Calu3 (cell line): ENCODE measurements at regions not wholly inside any gene's neighbourhood (a gene's known extent, or its start where the extent isn't known, plus 50 kb on each side); places are given as distances from the start of the nearest gene placed in this dataset.

Source experiments
- BruUV-seq: library from RNA; stranded (reverse); fragments of 400-500 nt; replicated peaks from 2 replicates; lab custom pipeline; 2021; lab: Mats Ljungman, UMichigan
- CTCF ChIA-PET: fragments of 300-600 bp; sonication (Branson Sonifier 250); formaldehyde crosslinking; loops from one replicate; lab custom pipeline; 2022; ENCODE audit warnings: antibody characterized with exemption; lab: Charles Lee
- DNase-seq: peaks from one replicate; pipeline ENCODE4 v3.0.0; 2022
- H3K27ac Mint-ChIP-seq: one replicate; pipeline ENCODE4 v1.8.0; 2022; ENCODE audit warnings: mixed read lengths; ENCODE audit not compliant: unreplicated experiment
- H3K27me3 Mint-ChIP-seq: one replicate; pipeline ENCODE4 v1.8.0; 2022; ENCODE audit warnings: mixed read lengths; ENCODE audit not compliant: unreplicated experiment
- H3K36me3 Mint-ChIP-seq: one replicate; pipeline ENCODE4 v1.8.0; 2022; ENCODE audit warnings: mild to moderate bottlenecking, moderate library complexity, mixed read lengths; ENCODE audit not compliant: insufficient read depth, unreplicated experiment
- H3K4me1 Mint-ChIP-seq: one replicate; pipeline ENCODE4 v1.8.0; 2022; ENCODE audit warnings: mild to moderate bottlenecking, low read depth, mixed read lengths; ENCODE audit not compliant: unreplicated experiment
- H3K4me3 Mint-ChIP-seq: one replicate; pipeline ENCODE4 v1.8.0; 2022; ENCODE audit warnings: mild to moderate bottlenecking, low read depth, moderate library complexity, mixed read lengths; ENCODE audit not compliant: unreplicated experiment
- H3K9me3 Mint-ChIP-seq: one replicate; pipeline ENCODE4 v1.8.0; 2022; ENCODE audit warnings: low read depth, mixed read lengths; ENCODE audit not compliant: unreplicated experiment
- intact Hi-C: fragments of 100-400 bp; cut with micrococcal nuclease; formaldehyde crosslinking; loops from one replicate; pipeline ENCODE4 v1.10.0; 2022; ENCODE audit not compliant: unreplicated experiment
- TF ChIP-seq, protein P1 (sequence below): fragments of 200-600 bp; IDR thresholded peaks from one replicate; pipeline ENCODE4 v1.8.0; 2022; ENCODE audit warnings: antibody characterized with exemption; ENCODE audit not compliant: unreplicated experiment

GRCh38 chr14:53788566-53788965, 168.1 kb downstream of the BMP4 start:
- Mint-ChIP-seq H3K27me3 (no peaks in the 10 kb centered on the region), H3K36me3 (no peaks in the 10 kb centered on the region), H3K4me3 (no peak overlapping the region), H3K27ac (no peak overlapping the region), H3K4me1 (no peaks in the 10 kb centered on the region), H3K9me3 (peaks cover 7% of the 10 kb centered on the region)
- TF ChIP-seq, protein P1, sequence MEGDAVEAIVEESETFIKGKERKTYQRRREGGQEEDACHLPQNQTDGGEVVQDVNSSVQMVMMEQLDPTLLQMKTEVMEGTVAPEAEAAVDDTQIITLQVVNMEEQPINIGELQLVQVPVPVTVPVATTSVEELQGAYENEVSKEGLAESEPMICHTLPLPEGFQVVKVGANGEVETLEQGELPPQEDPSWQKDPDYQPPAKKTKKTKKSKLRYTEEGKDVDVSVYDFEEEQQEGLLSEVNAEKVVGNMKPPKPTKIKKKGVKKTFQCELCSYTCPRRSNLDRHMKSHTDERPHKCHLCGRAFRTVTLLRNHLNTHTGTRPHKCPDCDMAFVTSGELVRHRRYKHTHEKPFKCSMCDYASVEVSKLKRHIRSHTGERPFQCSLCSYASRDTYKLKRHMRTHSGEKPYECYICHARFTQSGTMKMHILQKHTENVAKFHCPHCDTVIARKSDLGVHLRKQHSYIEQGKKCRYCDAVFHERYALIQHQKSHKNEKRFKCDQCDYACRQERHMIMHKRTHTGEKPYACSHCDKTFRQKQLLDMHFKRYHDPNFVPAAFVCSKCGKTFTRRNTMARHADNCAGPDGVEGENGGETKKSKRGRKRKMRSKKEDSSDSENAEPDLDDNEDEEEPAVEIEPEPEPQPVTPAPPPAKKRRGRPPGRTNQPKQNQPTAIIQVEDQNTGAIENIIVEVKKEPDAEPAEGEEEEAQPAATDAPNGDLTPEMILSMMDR: no peak
- BruUV-seq: no TSS peak
- CTCF ChIA-PET: no interaction called here
- intact Hi-C loops: no loop called here
- DNase-seq: no peak

GRCh38 chr14:53786045-53786444, 170.6 kb downstream of the BMP4 start:
- no peaks in the 10 kb centered on the region for H3K36me3 Mint-ChIP-seq
- intact Hi-C loops: no loop called here
- DNase-seq: no peak
- TF ChIP-seq, protein P1: no peak
- peaks cover 7% of the 10 kb centered on the region for H3K9me3 Mint-ChIP-seq
- no peaks in the 10 kb centered on the region for H3K27me3 Mint-ChIP-seq
- BruUV-seq: no TSS peak
- CTCF ChIA-PET: no interaction called here
- H3K4me1 Mint-ChIP-seq: no peaks in the 10 kb centered on the region
- H3K4me3 Mint-ChIP-seq: no peak overlapping the region
- H3K27ac Mint-ChIP-seq: no peak overlapping the region

GRCh38 chr14:53784688-53785087, 171.9 kb downstream of the BMP4 start:
- Mint-ChIP-seq H3K36me3 (no peaks in the 10 kb centered on the region), H3K9me3 (peaks cover 7% of the 10 kb centered on the region), H3K27ac (no peak overlapping the region), H3K4me1 (no peaks in the 10 kb centered on the region), H3K4me3 (no peak overlapping the region), H3K27me3 (no peaks in the 10 kb centered on the region)
- no peak for DNase-seq
- CTCF ChIA-PET: no interaction called here
- no TSS peak for BruUV-seq
- TF ChIP-seq, protein P1: no peak
- intact Hi-C loops: no loop called here

DNA sequence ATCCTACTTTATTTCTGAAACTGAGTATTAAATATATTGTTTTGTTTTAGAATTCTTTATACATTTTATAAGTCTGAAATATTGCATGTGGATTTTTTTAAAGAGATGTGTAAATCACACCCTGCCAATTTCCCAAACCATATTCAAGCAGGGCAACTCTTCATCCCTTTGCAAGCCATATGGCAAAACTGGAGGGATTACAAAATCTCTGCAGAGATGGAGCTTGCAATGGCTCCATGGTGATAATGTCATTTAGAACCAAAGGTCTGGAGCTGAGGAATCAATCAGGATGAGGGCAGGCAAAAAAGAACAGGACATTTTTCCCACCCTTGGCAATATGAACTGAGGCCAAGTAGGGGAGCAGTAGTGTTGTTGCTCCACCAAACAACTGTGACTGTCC, 173.4 kb downstream of the BMP4 start:
- no peak for DNase-seq
- Mint-ChIP-seq H3K27me3 (no peaks in the 10 kb centered on the region), H3K9me3 (peaks cover 7% of the 10 kb centered on the region), H3K36me3 (no peaks in the 10 kb centered on the region), H3K4me1 (no peaks in the 10 kb centered on the region), H3K27ac (no peak overlapping the region), H3K4me3 (no peak overlapping the region)
- BruUV-seq: no TSS peak
- CTCF ChIA-PET: no interaction called here
- TF ChIP-seq, protein P1: no peak
- intact Hi-C loops: no loop called here
